Kidney capillary endothelial cell (primary cell): ENCODE measurements at regions not wholly inside any gene's neighbourhood (a gene's known extent, or its start where the extent isn't known, plus 50 kb on each side); places are given as distances from the start of the nearest gene placed in this dataset.
"Not testable (repeated sequence)": the region's sequence is repeated elsewhere in the genome, so short reads cannot be mapped to it uniquely, and the experiment has no call there.

Experiments used
- DNase-seq: peaks from one replicate; pipeline ENCODE4 v3.0.0-alpha.2; 2018; ENCODE audit warnings: low spot score

DNA sequence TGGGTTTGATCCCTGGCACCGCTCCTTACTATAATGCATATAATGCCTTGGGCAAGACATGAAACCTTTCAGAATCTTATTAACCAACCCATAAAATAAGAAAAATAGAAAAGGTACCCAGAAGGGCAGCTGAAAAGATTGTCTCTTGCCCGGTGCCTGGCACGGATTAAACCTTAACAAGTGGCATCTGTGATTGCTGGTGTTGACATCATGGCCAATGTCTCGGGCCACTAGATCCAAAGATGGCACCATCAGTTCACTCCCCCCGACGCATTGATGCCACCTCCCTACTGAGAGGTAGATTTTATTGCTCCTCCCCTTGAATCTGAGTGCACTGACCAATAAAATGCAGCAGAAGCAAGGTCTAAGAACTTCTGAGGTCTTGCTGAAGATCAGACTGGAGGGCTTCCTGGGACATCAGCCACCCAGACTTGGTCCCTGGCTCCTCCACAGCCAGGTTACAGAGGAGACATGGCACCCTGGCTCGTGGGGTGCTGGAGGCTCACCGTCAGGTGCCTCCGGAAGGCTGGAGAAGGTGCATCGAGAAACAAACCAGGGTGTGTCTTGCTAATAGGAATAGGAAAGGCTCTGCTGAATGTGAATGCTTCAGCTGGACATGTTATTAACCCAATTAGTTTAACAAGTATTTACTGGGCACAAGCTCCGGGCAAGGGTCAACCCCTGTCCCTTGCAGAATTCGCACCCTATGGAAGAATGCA is 80.0 kb upstream of the COL5A1 start:
- no peak for DNase-seq

DNA sequence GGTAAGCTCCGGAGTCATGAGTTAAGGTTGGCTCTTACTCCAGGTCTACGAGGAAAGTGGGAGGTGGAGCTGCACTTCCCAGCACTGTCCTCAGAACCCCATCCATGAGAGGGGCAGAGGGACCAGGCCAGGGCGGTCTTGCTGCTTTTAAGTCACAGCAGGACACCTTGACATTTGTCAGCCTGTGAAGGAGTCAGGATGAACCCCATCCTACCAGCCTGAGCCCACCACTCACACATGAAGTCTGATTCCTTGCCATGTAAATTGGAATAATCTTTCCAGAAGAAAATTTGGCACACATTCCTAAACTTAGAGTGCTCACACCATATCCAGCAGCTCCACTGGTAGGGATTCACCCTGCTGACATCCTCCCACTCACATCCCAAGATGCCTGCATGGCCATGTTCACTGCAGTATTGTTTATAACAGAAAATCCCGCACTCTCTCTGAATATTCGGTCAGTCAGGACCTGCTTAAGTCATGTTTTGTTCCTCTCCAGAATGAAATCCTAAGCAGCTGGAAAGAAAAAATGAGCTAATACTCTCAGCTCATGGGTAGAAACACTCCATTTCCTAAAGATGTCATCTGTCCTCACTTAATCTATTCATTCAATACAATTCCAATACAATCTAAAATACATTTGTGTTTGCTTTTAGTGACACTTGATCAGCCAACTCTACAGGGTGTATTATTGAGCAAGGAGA is 79.3 kb upstream of the COL5A1 start:
- DNase-seq: no peak

DNA sequence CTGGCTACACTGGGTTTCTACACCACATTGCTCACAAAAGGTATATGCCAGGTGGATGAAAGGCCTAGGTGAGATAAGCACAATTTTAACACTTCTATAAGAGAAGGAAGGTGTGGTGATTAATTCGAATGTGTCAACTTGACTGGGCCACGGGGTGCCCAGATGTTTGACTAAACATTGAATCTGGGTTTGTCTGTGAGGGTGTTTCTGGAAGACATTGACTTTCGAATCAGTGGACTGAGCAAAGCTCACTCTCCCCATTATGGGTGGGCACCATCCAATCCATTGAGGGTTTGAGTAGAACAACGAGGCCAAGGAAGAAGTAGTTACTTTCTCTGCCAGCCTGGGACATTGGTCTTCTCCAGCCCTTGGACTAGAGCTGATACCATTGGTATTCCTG is 78.2 kb upstream of the COL5A1 start:
- DNase-seq: no peak

DNA sequence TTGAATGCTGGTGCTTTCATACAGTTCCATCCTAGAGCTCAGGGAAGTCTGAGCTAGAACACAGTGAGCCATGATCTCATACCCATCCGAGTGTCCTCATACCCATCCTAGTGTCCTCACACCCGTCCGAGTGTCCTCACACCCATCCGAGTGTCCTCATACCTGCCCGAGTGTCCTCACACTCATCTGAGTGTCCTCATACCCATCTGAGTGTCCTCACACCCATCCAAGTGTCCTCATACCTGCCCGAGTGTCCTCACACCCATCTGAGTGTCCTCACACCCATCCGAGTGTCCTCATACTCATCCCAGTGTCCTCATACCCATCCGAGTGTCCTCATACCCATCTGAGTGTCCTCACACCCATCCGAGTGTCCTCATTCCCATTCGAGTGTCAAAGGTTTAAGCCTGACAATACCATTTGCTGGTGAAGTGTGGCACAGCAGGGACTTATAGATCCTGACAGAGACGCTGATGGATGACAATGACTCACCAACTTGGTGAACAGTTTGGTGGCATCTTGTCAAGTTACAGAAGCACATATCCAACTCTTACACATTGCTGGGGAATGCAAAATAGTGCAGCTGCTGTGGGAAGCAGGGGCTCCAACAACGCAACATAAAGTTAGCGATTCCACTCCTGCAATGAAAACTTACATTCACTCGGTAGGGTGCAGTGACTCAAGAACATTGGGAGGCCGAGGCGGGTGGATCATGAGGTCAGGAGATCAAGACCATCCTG is 77.0 kb upstream of the COL5A1 start:
- DNase-seq: no peak

DNA sequence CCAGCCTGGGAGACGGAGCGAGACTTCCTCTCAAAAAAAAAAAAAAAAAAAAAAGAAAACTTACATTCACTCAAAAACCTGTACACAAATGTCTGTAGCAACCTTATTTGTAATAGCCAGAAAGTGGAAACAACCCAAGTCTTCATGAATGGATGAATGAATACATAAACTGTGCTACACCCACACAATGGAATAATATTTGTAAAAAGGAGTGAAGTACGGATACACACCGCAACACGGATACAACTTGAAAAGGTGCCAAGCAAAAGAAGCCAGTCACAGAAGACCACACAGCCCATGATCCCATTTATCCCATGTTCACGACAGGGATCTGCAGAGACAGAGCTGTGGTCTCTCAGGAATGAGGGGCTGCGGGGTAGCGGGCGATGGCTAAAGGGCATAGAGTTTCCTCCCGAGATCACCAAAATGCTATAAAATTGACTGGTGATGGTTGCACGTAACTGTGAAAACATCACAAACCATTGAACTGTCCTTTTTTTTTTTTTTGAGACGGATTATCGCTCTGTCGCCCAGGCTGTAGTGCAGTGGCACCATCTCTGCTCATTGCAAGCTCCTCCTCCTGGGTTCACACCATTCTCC is 76.2 kb upstream of the COL5A1 start:
- DNase-seq: no peak

DNA sequence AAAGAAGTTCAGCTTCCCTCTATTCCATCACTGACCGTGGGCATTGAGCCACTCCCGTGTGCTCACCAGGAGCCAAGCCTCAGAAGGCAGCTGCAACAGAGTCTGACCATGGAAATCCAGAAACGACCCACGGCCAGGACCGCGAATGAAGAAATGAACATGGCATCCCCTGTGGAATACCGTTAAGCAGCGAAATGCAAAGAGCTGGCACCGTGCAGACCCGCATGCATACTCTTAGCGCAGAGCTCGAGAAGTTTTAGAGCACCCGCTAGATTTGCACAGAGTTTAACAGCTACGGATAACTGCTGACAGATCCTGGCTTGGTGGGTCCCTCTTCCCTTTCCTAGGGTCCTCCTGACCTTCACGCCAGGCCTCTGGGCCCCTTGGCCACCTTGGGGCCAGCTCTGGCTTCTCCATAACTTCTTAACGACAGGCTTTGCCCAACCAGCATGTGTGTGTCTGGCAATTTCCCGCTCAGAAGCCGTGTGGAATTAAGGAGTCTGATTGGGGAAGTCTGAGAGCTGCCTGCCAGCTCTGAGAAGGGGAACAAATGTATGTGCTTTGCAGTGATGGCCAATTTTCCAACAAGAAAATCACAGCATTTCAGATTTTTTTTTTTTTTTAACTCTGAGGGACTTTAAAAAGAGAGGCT is 75.3 kb upstream of the COL5A1 start:
- no peak for DNase-seq

DNA sequence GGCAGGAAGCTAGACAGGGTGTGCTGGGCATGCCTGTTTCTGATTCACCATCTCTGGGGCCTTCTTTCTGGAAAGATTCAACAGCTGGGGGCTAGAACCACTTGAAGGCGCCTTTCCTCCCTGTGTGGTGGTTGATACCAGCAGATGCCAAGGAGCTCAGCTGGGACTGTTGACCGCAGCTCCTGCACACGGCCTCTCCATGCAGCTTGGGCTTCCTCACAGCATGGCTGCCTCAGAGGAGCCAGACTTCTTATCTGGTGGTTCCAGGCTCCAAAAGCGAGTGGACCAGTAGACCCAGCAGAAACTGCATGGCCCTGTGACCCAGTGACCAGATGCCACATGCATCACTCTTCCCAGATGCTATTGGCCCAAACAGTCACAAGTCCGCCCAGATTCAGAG is 74.7 kb upstream of the COL5A1 start:
- DNase-seq: no peak

DNA sequence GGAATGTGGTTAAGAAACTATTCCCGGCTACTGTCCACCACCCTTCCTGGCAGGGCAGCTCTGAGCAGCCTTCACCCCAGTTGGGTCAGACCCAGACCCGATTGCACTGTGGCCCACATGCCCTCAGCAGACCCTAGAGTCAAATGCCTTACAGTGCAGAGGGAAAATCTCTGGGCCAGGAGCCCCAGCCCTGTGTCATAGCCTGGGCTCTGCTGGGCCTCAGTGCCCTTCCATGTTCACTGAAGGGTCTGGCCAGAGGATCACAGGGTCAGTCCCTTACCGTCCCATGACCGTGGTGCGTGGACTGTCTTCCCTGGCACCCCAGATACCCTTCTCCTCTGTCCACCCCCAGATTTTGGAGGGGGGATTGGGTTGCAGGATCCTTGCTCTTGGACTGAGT is 73.5 kb upstream of the COL5A1 start:
- DNase-seq: no peak

DNA sequence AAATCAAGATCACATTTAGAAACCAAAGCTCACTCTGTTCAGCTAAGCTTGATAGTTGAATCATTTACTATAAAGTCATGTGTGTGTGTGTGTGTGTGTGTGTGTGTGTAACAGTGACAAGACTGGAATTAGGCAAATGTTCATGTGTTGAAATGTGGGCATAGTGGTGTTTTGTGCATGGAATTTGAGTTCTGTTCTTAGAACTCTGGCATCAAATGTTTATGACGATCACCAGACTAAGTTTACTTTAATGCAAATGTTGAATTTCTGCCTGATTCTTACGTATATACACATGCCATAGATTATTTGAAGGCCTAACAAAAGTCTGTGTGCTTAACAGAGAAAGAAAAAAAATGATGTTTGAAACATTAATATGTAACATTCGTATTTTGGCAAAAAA is 72.8 kb upstream of the COL5A1 start:
- DNase-seq: no peak

DNA sequence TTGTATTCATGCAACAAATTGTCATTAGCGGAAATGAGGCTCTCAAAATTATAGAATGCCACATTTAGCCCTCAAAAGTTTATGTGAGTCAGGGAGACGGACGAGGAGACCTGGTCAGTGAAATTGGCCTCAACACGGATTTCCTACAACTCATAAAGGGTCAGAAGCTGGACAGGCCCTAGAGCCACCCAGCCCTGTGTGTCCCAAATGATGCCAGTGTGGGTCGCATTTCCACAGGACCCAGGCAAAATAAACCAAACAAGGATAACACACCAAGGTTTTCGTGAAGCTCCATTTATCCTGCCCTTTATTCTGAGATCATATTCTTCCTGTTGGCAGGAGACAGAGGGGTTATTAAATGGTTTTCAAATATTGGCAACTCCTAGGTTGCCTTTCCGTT is 72.0 kb upstream of the COL5A1 start:
- no peak for DNase-seq

DNA sequence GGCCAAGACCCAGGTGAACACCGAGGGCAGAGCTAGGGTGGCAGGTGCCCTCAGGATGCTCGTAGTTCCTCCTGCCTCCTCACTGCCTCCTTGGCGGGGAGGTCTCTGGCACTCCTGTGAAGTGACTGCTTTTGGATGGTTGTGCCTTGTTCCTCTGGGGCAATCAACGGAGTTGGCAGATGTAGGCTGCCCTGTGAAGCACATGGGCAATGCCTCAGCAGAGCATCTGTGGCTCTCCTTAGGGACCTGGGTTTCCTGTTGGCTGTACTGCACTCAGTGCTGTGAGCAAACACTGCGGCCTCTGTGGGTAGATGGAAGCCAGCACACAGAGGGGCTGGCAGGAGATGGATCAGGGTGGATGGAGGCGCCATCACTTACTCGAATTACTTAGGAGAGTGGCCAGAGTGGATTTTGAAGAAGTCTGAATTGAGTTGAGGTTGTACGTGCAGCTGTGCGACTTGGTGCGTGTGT is 71.4 kb upstream of the COL5A1 start:
- no peak for DNase-seq

DNA sequence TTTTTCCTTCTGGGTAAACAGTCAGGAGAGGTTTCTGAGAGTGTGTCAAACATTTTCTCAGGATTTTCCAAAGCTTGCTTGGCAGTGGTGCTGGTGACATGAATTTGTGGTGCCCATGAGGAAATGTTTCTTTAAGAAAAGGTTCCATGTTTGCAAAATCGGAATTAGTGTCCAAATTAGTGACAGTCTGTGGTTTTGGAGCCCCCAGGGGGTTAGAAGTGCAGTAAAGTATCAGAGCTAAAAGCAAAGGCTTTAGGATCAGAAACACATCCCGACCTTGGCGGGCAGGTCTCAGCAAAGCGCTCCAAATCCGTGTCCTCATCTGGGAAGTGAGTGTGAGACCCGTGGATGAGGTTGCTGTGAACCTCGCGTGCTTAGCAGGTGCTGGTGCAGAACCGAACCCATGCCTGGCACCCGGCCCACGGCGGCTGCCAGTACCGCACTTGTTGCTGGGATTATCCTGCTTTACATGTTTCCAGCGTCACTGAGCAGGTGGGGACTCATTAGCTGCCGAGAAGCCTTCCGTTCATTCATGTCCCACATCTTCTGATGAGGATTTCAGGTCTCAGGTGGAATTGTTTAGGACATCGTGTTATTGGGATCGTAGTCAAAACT is 70.8 kb upstream of the COL5A1 start:
- no peak for DNase-seq

DNA sequence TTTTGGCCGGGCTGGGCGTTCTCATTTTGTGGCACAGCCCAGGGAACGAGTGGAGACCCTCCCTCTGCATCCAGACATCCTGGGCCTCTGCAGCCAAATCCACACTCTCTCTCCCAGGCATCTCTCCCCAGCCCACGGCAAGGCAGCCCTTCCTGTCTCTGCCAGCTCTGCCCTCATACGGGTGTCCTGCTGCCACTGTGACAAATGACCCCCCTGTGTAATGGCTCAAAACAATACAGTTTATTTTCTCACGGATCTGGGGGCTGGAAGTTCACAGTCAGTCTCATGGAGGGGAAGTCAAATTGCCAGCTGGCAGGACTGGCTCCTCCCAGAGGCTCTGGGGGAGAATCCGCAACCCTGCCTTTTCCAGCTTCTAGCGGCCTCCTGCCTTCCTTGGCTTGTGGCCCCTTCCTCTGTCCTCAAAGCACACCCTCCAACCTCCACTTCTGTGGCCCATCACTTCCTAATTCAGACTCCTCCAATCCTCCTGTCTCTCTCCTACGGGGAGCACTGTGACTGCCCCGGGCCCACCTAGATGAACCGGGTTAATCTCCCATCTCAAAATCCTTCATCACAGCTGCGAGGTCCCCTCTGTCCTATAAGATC is 70.2 kb upstream of the COL5A1 start:
- no peak for DNase-seq

DNA sequence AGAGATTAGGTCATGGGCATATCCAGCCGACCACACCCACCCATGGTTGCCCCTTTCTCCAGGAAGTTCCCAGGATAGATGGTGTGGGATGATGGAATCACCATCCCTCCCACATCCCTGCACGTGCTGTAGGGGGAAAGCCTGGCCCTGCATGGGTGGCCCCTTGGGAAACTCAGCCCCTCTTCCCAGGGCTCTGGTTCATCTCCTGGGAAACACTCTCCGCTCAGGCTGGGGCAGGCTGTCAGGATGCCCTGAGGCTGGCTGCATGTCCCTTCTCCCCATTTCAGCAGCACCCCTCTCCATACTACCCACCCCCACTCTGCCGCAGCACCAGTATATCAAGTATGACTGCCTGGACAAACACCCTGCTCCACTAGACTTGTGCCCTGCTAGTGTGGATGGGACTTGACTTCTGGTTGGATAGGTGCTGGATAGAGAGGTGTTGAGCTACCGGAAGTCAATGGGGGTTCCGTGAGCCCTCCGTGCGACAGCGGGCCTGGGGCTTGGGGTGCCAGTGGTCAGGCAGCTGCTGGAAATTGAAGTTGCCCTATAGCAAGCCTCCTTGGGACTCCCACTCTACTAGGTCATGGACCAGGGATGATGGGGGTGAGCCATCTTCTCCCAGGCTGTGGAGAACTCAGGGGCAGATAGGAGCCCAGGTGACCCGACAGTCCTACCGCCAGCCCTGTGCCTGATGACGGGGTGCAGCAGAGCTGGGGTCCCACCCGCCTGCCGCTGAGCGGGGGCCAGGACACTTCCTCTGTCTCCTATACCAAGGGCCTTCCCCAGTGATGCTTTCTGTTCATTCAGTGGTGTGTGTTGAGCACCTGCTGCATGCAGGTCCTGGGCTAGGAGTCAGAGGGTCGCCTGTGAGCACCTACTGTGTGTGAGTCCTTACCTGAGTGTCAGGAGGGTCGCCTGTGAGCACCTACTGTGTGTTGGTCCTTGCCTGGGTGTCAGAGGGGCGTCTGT is 69.4 kb upstream of the COL5A1 start:
- DNase-seq: no peak

DNA sequence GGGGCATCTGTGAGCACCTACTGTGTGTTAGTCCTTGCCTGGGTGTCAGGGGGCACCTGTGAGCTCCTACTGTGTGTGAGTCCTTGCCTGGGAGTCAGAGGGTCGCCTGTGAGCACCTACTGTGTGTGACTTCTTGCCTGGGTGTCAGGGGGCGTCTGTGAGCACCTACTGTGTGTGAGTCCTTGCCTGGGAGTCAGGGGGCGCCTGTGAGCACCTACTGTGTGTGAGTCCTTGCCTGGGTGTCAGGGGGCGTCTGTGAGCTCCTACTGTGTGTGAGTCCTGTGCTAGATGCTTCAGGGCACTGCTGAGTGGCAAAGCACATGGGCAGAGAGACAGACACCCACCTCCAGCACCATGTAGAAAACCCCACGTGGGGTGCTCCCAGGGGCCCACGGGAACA is 66.9 kb upstream of the COL5A1 start:
- not testable (repeated sequence) for DNase-seq

DNA sequence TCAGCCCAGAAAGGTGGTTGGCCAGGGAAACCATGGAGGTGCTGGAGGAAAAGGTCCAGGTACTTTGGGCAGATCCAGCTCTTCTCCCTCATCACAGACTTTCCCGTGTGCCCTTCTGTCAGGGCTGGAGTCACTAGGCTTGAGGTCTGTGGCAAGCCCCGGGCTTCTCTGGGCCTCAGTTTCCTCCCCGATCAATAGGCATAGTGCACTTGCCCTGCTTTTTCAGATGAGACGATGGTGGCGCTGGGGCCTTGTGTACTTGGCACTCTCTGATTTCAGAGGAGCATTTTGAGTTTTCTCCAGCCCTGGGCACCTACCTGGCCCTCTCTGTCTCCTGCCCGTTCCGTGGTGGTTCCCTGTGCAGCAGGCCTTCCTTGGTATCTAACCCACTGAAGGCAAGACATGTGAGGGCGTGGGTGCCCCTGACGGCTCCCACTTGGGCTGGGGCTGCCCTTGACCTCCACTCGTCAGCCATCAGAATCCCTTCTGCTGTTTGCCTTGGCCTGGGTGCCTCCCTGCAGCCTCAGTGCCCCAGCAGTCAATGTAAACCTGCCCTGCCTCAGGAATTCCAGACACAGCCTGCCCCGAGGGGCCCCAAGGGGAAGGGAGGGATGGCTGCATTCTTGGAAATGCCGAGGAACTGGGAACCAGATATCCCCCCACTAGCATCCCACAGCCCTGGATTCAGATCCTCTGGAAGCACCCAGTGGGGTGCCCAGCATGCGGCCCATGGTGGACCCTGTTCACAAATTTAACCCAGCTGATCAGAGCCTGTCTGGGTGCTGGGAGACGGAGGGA is 66.3 kb upstream of the COL5A1 start:
- DNase-seq: no peak

DNA sequence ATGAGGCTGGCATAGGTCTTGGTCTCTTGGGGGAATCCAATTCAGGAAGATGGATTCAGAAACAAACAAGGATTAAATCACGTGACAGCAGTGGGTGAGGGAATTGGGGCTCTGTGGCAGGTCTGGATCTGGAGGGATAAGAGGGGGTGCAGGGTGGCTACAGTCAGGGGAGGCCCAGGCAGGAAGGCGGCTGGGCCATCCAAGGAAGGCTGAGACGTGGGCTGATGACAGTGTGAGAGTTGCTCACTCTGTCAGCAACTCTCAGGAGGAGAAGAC is 65.8 kb upstream of the COL5A1 start:
- no peak for DNase-seq

DNA sequence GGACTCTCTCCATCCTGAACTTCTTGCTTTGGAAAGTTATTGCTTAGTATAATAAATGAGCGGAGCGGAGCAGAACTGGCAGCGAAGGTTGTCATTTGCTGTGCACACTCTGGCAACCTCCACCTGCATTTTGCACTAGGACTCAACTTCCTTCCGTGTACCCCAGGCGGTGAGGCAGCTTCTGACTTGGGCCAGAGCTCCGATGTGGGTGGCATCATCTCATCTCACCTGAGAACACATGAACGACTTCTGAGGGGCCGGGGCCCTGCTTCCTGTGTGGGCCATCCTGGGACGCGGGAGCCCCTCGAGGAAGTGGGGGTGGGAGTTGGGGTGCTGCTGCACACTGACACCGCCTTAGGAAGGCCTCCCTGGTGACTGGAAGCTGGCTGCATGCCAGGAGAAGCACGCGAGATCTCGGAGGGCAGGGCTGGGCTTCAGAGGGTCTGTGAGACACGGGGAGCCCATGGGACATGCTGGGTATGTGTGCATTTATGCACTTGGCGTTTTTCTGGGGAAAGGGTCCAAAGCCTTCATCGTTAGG is 56.5 kb upstream of the COL5A1 start:
- no peak for DNase-seq
